ENCODE measurements at regions not wholly inside any gene's neighbourhood (a gene's known extent, or its start where the extent isn't known, plus 50 kb on each side); places are given as distances from the start of the nearest gene placed in this dataset.

GRCh38 chr1:36643371-36644270 is 160.9 kb upstream of the CSF3R start:
- no peak for TF ChIP-seq CTCF (IDR thresholded peaks at IDR 0.05)
- Histone ChIP-seq H3K4me3 (no peak overlapping the region), H3K27ac (no peak overlapping the region), H3K27me3 (replicated peaks; ENCODE audit: insufficient read depth) (no peaks in the 10 kb centered on the region), H3K9me3 (no peaks in the 10 kb centered on the region), H3K36me3 (no peaks in the 10 kb centered on the region), H3K4me1 (ENCODE audit: control insufficient read depth in 1 of 2, low read depth in 2 of 2) (peaks cover 0 to 8% of the 10 kb centered on the region in 2 donors)
- no peak for ATAC-seq (ENCODE audit: insufficient number of reproducible peaks, low FRiP score, low read depth)
- DNase-seq (ENCODE audit: low spot score) = no peak

- H3K27me3 ChIP-seq (replicated peaks; ENCODE audit: insufficient read depth) = no peaks in the 10 kb centered on the region
- ATAC-seq (ENCODE audit: insufficient number of reproducible peaks, low FRiP score, low read depth) = no peak
- no peak overlapping the region for H3K27ac ChIP-seq
- no peak for TF ChIP-seq CTCF (IDR thresholded peaks at IDR 0.05)
- H3K36me3 ChIP-seq = no peaks in the 10 kb centered on the region
- no peaks in the 10 kb centered on the region for H3K9me3 ChIP-seq
- peaks cover 0 to 15% of the 10 kb centered on the region in 2 donors for H3K4me1 ChIP-seq (ENCODE audit: control insufficient read depth in 1 of 2, low read depth in 2 of 2)
- no peak overlapping the region for H3K4me3 ChIP-seq
- no peak for DNase-seq (ENCODE audit: low spot score)
Measured at GRCh38 chr1:36642802-36643201, 160.1 kb upstream of the CSF3R start.

GRCh38 chr1:36641776-36642175 is 159.1 kb upstream of the CSF3R start:
- no peak for TF ChIP-seq CTCF (IDR thresholded peaks at IDR 0.05)
- ATAC-seq (ENCODE audit: insufficient number of reproducible peaks, low FRiP score, low read depth) (no peak), DNase-seq (ENCODE audit: low spot score) (no peak)
- Histone ChIP-seq H3K27me3 (replicated peaks; ENCODE audit: insufficient read depth) (no peaks in the 10 kb centered on the region), H3K36me3 (no peaks in the 10 kb centered on the region), H3K4me1 (ENCODE audit: control insufficient read depth in 1 of 2, low read depth in 2 of 2) (peaks cover 0 to 17% of the 10 kb centered on the region in 2 donors), H3K4me3 (no peak overlapping the region), H3K9me3 (no peaks in the 10 kb centered on the region), H3K27ac (no peak overlapping the region)

- no peaks in the 10 kb centered on the region for H3K36me3 ChIP-seq
- H3K9me3 ChIP-seq = no peaks in the 10 kb centered on the region
- DNase-seq (ENCODE audit: low spot score) = no peak
- H3K4me3 ChIP-seq = no peak overlapping the region
- no peak overlapping the region for H3K27ac ChIP-seq
- no peaks in the 10 kb centered on the region for H3K27me3 ChIP-seq (replicated peaks; ENCODE audit: insufficient read depth)
- H3K4me1 ChIP-seq (ENCODE audit: control insufficient read depth in 1 of 2, low read depth in 2 of 2) = peaks cover 0 to 17% of the 10 kb centered on the region in 2 donors
- no peak for TF ChIP-seq CTCF (IDR thresholded peaks at IDR 0.05)
- ATAC-seq (ENCODE audit: insufficient number of reproducible peaks, low FRiP score, low read depth) = no peak
Measured at GRCh38 chr1:36639461-36639860, 156.7 kb upstream of the CSF3R start.

- H3K36me3 ChIP-seq = no peaks in the 10 kb centered on the region
- H3K4me1 ChIP-seq (ENCODE audit: control insufficient read depth in 1 of 2, low read depth in 2 of 2) = peaks cover 0 to 17% of the 10 kb centered on the region in 2 donors
- DNase-seq (ENCODE audit: low spot score) (no peak), ATAC-seq (ENCODE audit: insufficient number of reproducible peaks, low FRiP score, low read depth) (no peak)
- H3K27me3 ChIP-seq (replicated peaks; ENCODE audit: insufficient read depth) = no peaks in the 10 kb centered on the region
- H3K9me3 ChIP-seq = no peaks in the 10 kb centered on the region
- H3K4me3 ChIP-seq = no peak overlapping the region
- no peak for TF ChIP-seq CTCF (IDR thresholded peaks at IDR 0.05)
- H3K27ac ChIP-seq = no peak overlapping the region
Measured at GRCh38 chr1:36638268-36638667, 155.6 kb upstream of the CSF3R start.

Data from thoracic aorta (tissue), 2 donors.